Chondrocyte (in vitro differentiated cells): ENCODE measurements at regions not wholly inside any gene's neighbourhood (a gene's known extent, or its start where the extent isn't known, plus 50 kb on each side); places are given as distances from the start of the nearest gene placed in this dataset.

Experiments
- DNase-seq: peaks from one replicate; pipeline ENCODE4 v3.0.0; 2021; ENCODE audit warnings: mixed read lengths, low spot score
- H3K27ac Mint-ChIP-seq: one replicate; pipeline ENCODE4 v1.8.0; 2021; ENCODE audit warnings: mild to moderate bottlenecking, moderate library complexity, mixed read lengths; ENCODE audit not compliant: unreplicated experiment
- H3K27me3 Mint-ChIP-seq: 2 replicates; pipeline ENCODE4 v1.8.0; 2021; ENCODE audit warnings: low read depth, mixed read lengths
- H3K36me3 Mint-ChIP-seq: 2 replicates; pipeline ENCODE4 v1.8.0; 2021; ENCODE audit warnings: low read depth, mixed read lengths
- H3K4me1 Mint-ChIP-seq: 2 replicates; pipeline ENCODE4 v1.8.0; 2021; ENCODE audit warnings: low read depth, mild to moderate bottlenecking, mixed read lengths
- H3K4me3 Mint-ChIP-seq: one replicate; pipeline ENCODE4 v1.8.0; 2021; ENCODE audit warnings: mild to moderate bottlenecking, moderate library complexity, mixed read lengths; ENCODE audit not compliant: unreplicated experiment
- H3K9me3 Mint-ChIP-seq: 2 replicates; pipeline ENCODE4 v1.8.0; 2021; ENCODE audit warnings: low read depth, mixed read lengths
- TF ChIP-seq, protein P1 (sequence below): fragments of 200-600 bp; sonication (generic); IDR thresholded peaks from 2 replicates; pipeline ENCODE4 v1.5.0; 2021; ENCODE audit warnings: antibody characterized with exemption, mild to moderate bottlenecking, moderate library complexity

DNA sequence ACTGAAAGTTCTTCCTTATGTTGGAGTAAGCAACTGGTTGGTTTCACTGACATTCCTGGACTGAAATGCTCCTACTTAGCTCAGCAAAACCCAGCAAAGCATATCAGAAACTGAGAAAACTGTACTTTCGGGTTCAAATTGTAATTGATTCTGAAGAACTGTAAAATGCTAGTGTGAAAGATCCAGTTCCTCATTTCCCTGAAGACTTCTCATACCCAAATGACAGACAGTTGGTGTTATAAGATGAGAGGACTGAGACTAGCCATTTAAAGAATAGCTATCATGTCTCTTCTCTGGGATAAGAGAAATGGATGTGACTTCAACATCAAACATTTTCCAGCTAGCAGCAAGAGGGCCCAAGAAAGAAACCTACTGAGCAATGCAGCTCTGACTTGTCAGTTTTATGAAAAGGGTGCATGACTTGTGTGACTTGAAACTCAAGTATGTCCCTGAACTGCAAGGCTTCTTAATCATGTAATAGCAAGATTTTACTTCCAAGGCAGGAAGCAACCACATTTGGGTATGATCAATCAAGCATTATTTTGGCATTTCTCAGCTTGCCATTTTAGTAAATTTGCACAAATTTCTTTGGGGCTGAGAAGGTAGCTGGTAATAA, 420.3 kb upstream of the MMADHC start:
- Mint-ChIP-seq H3K4me3 (no peak overlapping the region), H3K4me1 (peaks cover 24% of the 10 kb centered on the region), H3K27ac (no peak overlapping the region), H3K27me3 (no peaks in the 10 kb centered on the region), H3K9me3 (no peaks in the 10 kb centered on the region), H3K36me3 (no peaks in the 10 kb centered on the region)
- no peak for DNase-seq
- TF ChIP-seq, protein P1, sequence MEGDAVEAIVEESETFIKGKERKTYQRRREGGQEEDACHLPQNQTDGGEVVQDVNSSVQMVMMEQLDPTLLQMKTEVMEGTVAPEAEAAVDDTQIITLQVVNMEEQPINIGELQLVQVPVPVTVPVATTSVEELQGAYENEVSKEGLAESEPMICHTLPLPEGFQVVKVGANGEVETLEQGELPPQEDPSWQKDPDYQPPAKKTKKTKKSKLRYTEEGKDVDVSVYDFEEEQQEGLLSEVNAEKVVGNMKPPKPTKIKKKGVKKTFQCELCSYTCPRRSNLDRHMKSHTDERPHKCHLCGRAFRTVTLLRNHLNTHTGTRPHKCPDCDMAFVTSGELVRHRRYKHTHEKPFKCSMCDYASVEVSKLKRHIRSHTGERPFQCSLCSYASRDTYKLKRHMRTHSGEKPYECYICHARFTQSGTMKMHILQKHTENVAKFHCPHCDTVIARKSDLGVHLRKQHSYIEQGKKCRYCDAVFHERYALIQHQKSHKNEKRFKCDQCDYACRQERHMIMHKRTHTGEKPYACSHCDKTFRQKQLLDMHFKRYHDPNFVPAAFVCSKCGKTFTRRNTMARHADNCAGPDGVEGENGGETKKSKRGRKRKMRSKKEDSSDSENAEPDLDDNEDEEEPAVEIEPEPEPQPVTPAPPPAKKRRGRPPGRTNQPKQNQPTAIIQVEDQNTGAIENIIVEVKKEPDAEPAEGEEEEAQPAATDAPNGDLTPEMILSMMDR, result no peak

DNA sequence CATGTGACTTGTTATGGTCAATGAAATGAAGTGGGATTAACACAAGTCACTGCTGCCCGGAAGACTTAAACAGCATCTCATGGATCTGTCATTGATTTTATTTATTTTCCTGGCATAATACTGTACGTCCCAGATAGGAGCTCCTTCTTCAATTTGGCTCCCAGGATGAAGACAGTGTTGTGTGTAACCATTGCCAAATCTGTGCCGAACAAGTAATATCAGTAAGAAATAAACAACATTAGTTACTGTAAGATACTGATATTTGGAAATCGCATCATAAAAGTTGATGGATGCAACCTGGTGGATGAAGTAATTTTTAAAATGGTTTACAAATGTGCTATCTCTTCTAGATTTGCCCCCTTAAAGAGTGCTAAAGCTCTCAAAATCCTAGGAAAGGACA, 419.0 kb upstream of the MMADHC start:
- Mint-ChIP-seq H3K4me1 (peaks cover 16% of the 10 kb centered on the region), H3K9me3 (no peaks in the 10 kb centered on the region), H3K36me3 (no peaks in the 10 kb centered on the region), H3K27ac (no peak overlapping the region), H3K4me3 (no peak overlapping the region), H3K27me3 (no peaks in the 10 kb centered on the region)
- no peak for DNase-seq
- TF ChIP-seq, protein P1, result no peak

DNA sequence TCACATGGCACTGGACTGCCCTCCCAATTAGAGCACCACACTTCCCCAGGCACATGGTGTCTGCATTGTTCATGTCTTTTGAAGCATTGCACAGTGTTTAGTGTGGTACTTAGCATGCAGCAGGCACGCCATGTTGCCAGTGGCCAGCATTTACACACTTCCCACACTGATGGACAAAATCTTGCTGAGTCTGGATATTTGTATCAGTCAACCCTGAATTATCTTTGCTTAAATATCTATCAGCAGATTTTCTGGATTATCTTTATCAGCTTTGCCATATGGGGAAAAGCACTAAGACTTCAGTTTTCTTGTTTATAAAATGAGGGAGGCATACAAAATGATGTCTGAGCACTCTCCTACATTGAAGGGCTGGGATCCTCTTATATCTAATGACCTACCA, 416.0 kb upstream of the MMADHC start:
- no peaks in the 10 kb centered on the region for H3K36me3 Mint-ChIP-seq
- no peak overlapping the region for H3K4me3 Mint-ChIP-seq
- TF ChIP-seq, protein P1, result no peak
- peaks cover under 1% of the 10 kb centered on the region for H3K4me1 Mint-ChIP-seq
- H3K27ac Mint-ChIP-seq, result no peak overlapping the region
- DNase-seq, result no peak
- no peaks in the 10 kb centered on the region for H3K27me3 Mint-ChIP-seq
- no peaks in the 10 kb centered on the region for H3K9me3 Mint-ChIP-seq

DNA sequence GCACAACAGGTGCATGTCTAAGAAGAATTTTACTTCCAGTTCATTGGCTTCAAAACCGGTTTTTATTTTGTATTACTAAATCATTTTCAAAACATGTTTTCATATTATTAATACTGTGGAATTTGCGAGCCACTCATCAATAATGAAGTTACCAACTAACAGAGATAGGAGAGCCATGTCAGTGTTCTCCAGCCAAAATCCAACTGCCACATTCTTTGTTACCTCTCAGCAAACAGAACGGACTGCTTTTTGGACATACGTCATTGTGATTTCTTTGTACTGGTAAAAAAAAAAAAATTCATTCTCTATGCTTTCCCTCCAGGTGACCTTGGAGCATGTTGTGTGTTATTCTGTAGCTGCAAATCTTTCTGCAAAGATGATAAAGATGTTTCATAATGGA, 414.2 kb upstream of the MMADHC start:
- no peak for DNase-seq
- TF ChIP-seq, protein P1, result no peak
- Mint-ChIP-seq H3K4me1 (no peaks in the 10 kb centered on the region), H3K27me3 (no peaks in the 10 kb centered on the region), H3K27ac (no peak overlapping the region), H3K36me3 (peaks cover 4% of the 10 kb centered on the region), H3K4me3 (no peak overlapping the region), H3K9me3 (peaks cover 6% of the 10 kb centered on the region)

DNA sequence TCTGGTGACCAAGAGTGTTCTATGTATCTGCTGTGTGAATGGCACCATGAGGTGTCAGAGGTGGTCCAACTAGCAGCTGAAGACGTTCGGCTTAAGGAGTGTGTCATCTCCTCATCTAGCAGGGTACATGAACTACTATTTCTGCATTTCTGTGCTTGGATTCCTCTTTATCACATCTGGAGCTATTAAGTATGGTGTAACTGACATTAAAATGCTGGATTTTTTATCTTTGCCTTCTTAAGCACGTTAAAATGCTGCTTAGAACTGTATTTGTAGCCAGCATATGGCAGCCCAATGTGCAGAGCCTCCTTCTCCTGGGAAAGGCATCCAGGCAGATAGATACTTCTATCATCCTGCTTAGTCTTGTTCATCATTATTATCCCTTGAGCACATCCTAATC, 409.3 kb upstream of the MMADHC start:
- DNase-seq, result no peak
- peaks cover 4% of the 10 kb centered on the region for H3K36me3 Mint-ChIP-seq
- no peaks in the 10 kb centered on the region for H3K27me3 Mint-ChIP-seq
- no peak overlapping the region for H3K27ac Mint-ChIP-seq
- H3K9me3 Mint-ChIP-seq, result peaks cover 6% of the 10 kb centered on the region
- H3K4me1 Mint-ChIP-seq, result peaks cover 29% of the 10 kb centered on the region
- no peak overlapping the region for H3K4me3 Mint-ChIP-seq
- TF ChIP-seq, protein P1, result no peak
